Neural cell (in vitro differentiated cells): ENCODE measurements at regions not wholly inside any gene's neighbourhood (a gene's known extent, or its start where the extent isn't known, plus 50 kb on each side); places are given as distances from the start of the nearest gene placed in this dataset.

Experiments
- H2AFZ ChIP-seq: fragments of 200-600, 300-800 bp; sonication (generic), shearing (Covaris generic); 2 replicates; pipeline ENCODE4 v1.6.0; 2014; ENCODE audit warnings: low read depth, mild to moderate bottlenecking, antibody characterized with exemption, low read length, moderate library complexity
- H3F3A ChIP-seq: fragments of 200-600 bp; shearing (Covaris generic); 2 replicates; pipeline ENCODE4 v1.6.1; 2016; ENCODE audit warnings: mild to moderate bottlenecking, moderate library complexity, mixed read lengths, antibody characterized with exemption, low read length; ENCODE audit not compliant: insufficient read depth, poor library complexity, severe bottlenecking
- H3K27ac ChIP-seq: fragments of 200-600, 300-800 bp; sonication (generic), shearing (Covaris generic); 2 replicates; pipeline ENCODE4 v1.5.1; 2014; ENCODE audit warnings: mild to moderate bottlenecking, low read length, moderate library complexity
- H3K27me3 ChIP-seq: fragments of 300-800, 200-600 bp; sonication (generic), shearing (Covaris generic); 2 replicates; pipeline ENCODE4 v1.6.0; 2014; ENCODE audit warnings: mild to moderate bottlenecking, low read depth, low read length, moderate library complexity; ENCODE audit not compliant: insufficient read depth
- H3K36me3 ChIP-seq: fragments of 300-800, 200-600 bp; sonication (generic), shearing (Covaris generic); 2 replicates; pipeline ENCODE4 v1.5.1; 2014; ENCODE audit warnings: mild to moderate bottlenecking, antibody characterized with exemption, low read length, moderate library complexity; ENCODE audit not compliant: insufficient read depth
- H3K4me2 ChIP-seq: fragments of 300-800, 200-600 bp; sonication (generic), shearing (Covaris generic); 2 replicates; pipeline ENCODE4 v1.6.0; 2014; ENCODE audit warnings: mild to moderate bottlenecking, low read length
- H3K4me3 ChIP-seq: fragments of 300-800, 200-600 bp; sonication (generic), shearing (Covaris generic); 2 replicates; pipeline ENCODE4 v1.5.1; 2014; ENCODE audit warnings: mild to moderate bottlenecking, low read length, moderate library complexity
- H3K79me2 ChIP-seq: fragments of 200-600 bp; shearing (Covaris generic); replicated peaks from 2 replicates; pipeline ENCODE4 v1.6.0; 2014; ENCODE audit warnings: mild to moderate bottlenecking, low read length, moderate library complexity; ENCODE audit not compliant: insufficient read depth
- H3K9ac ChIP-seq: fragments of 300-800, 200-600 bp; sonication (generic), shearing (Covaris generic); 2 replicates; pipeline ENCODE4 v1.6.1; 2016; ENCODE audit warnings: mild to moderate bottlenecking, low read length, mixed read lengths
- H3K9me2 ChIP-seq: fragments of 200-600 bp; shearing (Covaris generic); 2 replicates; pipeline ENCODE4 v1.6.1; 2016; ENCODE audit warnings: mild to moderate bottlenecking, low read length, mixed read lengths; ENCODE audit not compliant: insufficient read depth
- H3K9me3 ChIP-seq: fragments of 200-600, 300-800 bp; sonication (generic), shearing (Covaris generic); 2 replicates; pipeline ENCODE4 v1.6.1; 2016; ENCODE audit warnings: mild to moderate bottlenecking, mixed run types, low read length, moderate library complexity, mixed read lengths
- H4K20me1 ChIP-seq: fragments of 200-600 bp; shearing (Covaris generic); 2 replicates; pipeline ENCODE4 v1.6.1; 2016; ENCODE audit warnings: mild to moderate bottlenecking, mixed run types; ENCODE audit not compliant: insufficient read depth
- EP300 ChIP-seq: fragments of 450-650 bp; conservative IDR thresholded peaks from 2 replicates; pipeline ENCODE4 v1.6.1; 2014; ENCODE audit warnings: antibody characterized with exemption, mild to moderate bottlenecking, moderate library complexity; ENCODE audit not compliant: poor library complexity, severe bottlenecking
- EZH2 ChIP-seq: fragments of 200-600, 300-800 bp; shearing (Covaris generic), sonication (generic); IDR thresholded peaks from 2 replicates; pipeline ENCODE4 v1.6.1; 2014; ENCODE audit warnings: antibody characterized with exemption, low read length, borderline replicate concordance, mild to moderate bottlenecking; ENCODE audit not compliant: insufficient read depth, poor library complexity, severe bottlenecking
- MXI1 ChIP-seq: fragments of 450-650 bp; conservative IDR thresholded peaks from 2 replicates; pipeline ENCODE4 v1.6.1; 2014; ENCODE audit warnings: antibody characterized with exemption, mild to moderate bottlenecking; ENCODE audit not compliant: poor library complexity, severe bottlenecking
- POLR2AphosphoS5 ChIP-seq: IDR thresholded peaks from 2 replicates; pipeline ENCODE4 v1.6.1; 2012
- RAD21 ChIP-seq: fragments of 450-650 bp; conservative IDR thresholded peaks from 2 replicates; pipeline ENCODE4 v1.6.1; 2014; ENCODE audit warnings: antibody characterized with exemption, mild to moderate bottlenecking, moderate library complexity
- SMC3 ChIP-seq: fragments of 450-650 bp; conservative IDR thresholded peaks from 2 replicates; pipeline ENCODE4 v1.6.1; 2014; ENCODE audit warnings: antibody characterized with exemption, mild to moderate bottlenecking, moderate library complexity; ENCODE audit not compliant: poor library complexity
- TAF1 ChIP-seq: IDR thresholded peaks from 2 replicates; pipeline ENCODE4 v1.6.1; 2012; ENCODE audit warnings: low read depth
- TF ChIP-seq, protein P1 (sequence below): IDR thresholded peaks from 2 replicates; pipeline ENCODE4 v1.6.1; 2012; ENCODE audit warnings: borderline replicate concordance
- TF ChIP-seq, protein P2 (sequence below): fragments of 450-650 bp; IDR thresholded peaks from 2 replicates; pipeline ENCODE4 v1.5.1; 2014; ENCODE audit warnings: antibody characterized with exemption, mild to moderate bottlenecking, moderate library complexity; ENCODE audit not compliant: poor library complexity, severe bottlenecking

DNA sequence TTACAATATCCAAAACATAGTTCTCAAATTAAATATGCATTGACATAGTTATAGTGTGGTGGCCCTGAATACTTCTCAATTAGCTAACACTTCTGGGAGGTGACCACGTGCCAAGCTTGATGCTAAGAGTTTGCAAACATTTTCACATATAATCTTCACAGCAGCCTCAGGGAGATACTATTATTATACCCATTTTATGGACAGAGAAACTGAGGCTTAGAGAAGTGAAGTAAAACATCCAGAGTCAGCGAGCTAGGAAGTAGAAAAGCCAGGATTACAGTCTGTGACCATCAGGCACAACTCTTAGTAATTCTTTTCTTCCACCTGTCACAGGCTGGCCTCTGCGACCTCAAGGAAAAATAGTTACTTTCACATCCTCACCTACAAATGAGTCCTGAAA is 102.2 kb upstream of the IRX6 start:
- H3K27ac ChIP-seq, result no peak overlapping the region
- H3F3A ChIP-seq, result no peaks in the 10 kb centered on the region
- H3K4me3 ChIP-seq, result no peak overlapping the region
- H3K4me2 ChIP-seq, result no peak overlapping the region
- no peak overlapping the region for H3K9ac ChIP-seq
- no peaks in the 10 kb centered on the region for H4K20me1 ChIP-seq
- no peaks in the 10 kb centered on the region for H3K36me3 ChIP-seq
- no peaks in the 10 kb centered on the region for H3K79me2 ChIP-seq
- H3K9me2 ChIP-seq, result no peaks in the 10 kb centered on the region
- H2AFZ ChIP-seq, result no peak overlapping the region
- no peaks in the 10 kb centered on the region for H3K9me3 ChIP-seq
- H3K27me3 ChIP-seq, result no peaks in the 10 kb centered on the region
- TF ChIP-seq MXI1, result no peak
- TF ChIP-seq TAF1, result no peak
- no peak for TF ChIP-seq SMC3
- TF ChIP-seq RAD21, result no peak
- no peak for TF ChIP-seq EZH2
- TF ChIP-seq, protein P1, sequence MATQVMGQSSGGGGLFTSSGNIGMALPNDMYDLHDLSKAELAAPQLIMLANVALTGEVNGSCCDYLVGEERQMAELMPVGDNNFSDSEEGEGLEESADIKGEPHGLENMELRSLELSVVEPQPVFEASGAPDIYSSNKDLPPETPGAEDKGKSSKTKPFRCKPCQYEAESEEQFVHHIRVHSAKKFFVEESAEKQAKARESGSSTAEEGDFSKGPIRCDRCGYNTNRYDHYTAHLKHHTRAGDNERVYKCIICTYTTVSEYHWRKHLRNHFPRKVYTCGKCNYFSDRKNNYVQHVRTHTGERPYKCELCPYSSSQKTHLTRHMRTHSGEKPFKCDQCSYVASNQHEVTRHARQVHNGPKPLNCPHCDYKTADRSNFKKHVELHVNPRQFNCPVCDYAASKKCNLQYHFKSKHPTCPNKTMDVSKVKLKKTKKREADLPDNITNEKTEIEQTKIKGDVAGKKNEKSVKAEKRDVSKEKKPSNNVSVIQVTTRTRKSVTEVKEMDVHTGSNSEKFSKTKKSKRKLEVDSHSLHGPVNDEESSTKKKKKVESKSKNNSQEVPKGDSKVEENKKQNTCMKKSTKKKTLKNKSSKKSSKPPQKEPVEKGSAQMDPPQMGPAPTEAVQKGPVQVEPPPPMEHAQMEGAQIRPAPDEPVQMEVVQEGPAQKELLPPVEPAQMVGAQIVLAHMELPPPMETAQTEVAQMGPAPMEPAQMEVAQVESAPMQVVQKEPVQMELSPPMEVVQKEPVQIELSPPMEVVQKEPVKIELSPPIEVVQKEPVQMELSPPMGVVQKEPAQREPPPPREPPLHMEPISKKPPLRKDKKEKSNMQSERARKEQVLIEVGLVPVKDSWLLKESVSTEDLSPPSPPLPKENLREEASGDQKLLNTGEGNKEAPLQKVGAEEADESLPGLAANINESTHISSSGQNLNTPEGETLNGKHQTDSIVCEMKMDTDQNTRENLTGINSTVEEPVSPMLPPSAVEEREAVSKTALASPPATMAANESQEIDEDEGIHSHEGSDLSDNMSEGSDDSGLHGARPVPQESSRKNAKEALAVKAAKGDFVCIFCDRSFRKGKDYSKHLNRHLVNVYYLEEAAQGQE, result no peak
- TF ChIP-seq EP300, result no peak
- TF ChIP-seq POLR2AphosphoS5, result no peak
- TF ChIP-seq, protein P2, sequence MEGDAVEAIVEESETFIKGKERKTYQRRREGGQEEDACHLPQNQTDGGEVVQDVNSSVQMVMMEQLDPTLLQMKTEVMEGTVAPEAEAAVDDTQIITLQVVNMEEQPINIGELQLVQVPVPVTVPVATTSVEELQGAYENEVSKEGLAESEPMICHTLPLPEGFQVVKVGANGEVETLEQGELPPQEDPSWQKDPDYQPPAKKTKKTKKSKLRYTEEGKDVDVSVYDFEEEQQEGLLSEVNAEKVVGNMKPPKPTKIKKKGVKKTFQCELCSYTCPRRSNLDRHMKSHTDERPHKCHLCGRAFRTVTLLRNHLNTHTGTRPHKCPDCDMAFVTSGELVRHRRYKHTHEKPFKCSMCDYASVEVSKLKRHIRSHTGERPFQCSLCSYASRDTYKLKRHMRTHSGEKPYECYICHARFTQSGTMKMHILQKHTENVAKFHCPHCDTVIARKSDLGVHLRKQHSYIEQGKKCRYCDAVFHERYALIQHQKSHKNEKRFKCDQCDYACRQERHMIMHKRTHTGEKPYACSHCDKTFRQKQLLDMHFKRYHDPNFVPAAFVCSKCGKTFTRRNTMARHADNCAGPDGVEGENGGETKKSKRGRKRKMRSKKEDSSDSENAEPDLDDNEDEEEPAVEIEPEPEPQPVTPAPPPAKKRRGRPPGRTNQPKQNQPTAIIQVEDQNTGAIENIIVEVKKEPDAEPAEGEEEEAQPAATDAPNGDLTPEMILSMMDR, result no peak

DNA sequence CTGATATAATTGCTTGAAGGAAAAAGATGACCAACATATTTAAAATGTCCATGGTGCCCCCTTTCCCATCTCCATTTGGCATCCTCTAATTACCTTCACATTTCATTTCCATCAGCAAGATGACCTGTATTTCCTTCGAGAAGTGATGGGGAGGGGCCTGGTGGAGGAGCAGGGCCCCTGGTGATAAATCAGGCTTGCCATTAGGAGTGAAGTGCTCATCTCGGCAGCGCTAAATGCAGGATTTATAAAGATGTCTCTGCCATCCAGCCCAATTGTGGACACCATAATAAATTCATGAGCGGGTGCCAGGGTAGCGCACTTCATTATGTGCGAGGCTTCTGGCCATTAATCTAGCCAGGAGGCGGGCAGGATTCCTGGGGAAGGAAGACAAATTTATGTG is 101.5 kb upstream of the IRX6 start:
- no peak overlapping the region for H2AFZ ChIP-seq
- no peak overlapping the region for H3K4me3 ChIP-seq
- H3K36me3 ChIP-seq, result no peaks in the 10 kb centered on the region
- no peaks in the 10 kb centered on the region for H3K27me3 ChIP-seq
- no peaks in the 10 kb centered on the region for H3K79me2 ChIP-seq
- H3K27ac ChIP-seq, result no peak overlapping the region
- no peak overlapping the region for H3K9ac ChIP-seq
- no peaks in the 10 kb centered on the region for H3K9me3 ChIP-seq
- TF ChIP-seq POLR2AphosphoS5, result peak; percentile 16
- TF ChIP-seq RAD21, result no peak
- TF ChIP-seq MXI1, result no peak
- no peak overlapping the region for H3K4me2 ChIP-seq
- no peaks in the 10 kb centered on the region for H3K9me2 ChIP-seq
- H4K20me1 ChIP-seq, result no peaks in the 10 kb centered on the region
- no peaks in the 10 kb centered on the region for H3F3A ChIP-seq

DNA sequence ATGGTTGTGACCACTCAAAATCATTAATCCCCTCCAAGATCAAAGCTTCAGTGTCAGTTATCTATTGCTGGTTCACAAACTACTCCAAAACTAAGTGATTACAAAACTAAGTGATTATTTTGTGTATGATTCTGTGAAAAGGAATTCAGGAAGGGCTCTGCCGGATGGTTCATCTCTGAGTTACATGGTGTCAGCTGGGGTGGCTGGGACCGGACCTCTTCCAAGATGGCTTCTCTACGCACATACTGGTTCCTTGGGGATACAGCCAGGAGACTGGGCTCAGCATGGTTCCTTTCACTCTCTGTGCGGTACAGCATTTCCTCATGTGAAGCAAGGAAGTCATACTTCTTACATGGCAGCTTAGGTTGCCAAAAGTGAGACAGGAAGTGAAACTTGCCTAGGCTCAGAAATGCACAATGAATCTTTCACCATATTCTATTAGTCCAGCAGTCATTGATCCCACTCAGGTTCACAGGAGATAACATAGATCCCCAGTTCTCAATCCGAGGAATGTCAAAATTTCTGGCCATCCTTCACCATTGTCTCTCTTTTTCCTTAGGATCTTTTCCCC is 97.9 kb upstream of the IRX6 start:
- Histone ChIP-seq H3K4me3 (no peak overlapping the region), H3K36me3 (no peaks in the 10 kb centered on the region), H3K27me3 (no peaks in the 10 kb centered on the region), H3K27ac (no peak overlapping the region), H3F3A (no peaks in the 10 kb centered on the region), H2AFZ (no peak overlapping the region), H3K4me2 (no peak overlapping the region), H4K20me1 (no peaks in the 10 kb centered on the region), H3K79me2 (no peaks in the 10 kb centered on the region), H3K9me3 (no peaks in the 10 kb centered on the region), H3K9me2 (no peaks in the 10 kb centered on the region), H3K9ac (no peak overlapping the region)
- TF ChIP-seq SMC3 (no peak), POLR2AphosphoS5 (no peak), TAF1 (no peak), EP300 (no peak)
- TF ChIP-seq, protein P1, result no peak
- TF ChIP-seq, protein P2, result no peak
